Suprapubic skin (tissue), 4 donors: ENCODE measurements at regions not wholly inside any gene's neighbourhood (a gene's known extent, or its start where the extent isn't known, plus 50 kb on each side); places are given as distances from the start of the nearest gene placed in this dataset.

Experiments
- CTCF ChIP-seq, 2 donors: fragments of 200-600 bp in 1 of 2; fragments of 450-650 bp in 1 of 2; sonication (generic) in 1 of 2; IDR thresholded peaks; one replicate each; pipeline ENCODE4 v1.5.1; 2016 to 2019; ENCODE audit warnings: antibody characterized with exemption in 2 of 2, mild to moderate bottlenecking in 1 of 2, moderate library complexity in 1 of 2
- EP300 ChIP-seq: sonication (generic); formaldehyde crosslinking; IDR thresholded peaks from one replicate; pipeline ENCODE4 v1.6.1; 2017; ENCODE audit warnings: antibody characterized with exemption
- POLR2A ChIP-seq, 2 donors: fragments of 450-650 bp; IDR thresholded peaks; one replicate each; pipeline ENCODE4 v1.6.1; 2017; ENCODE audit warnings: antibody characterized with exemption in 2 of 2, mild to moderate bottlenecking in 2 of 2, moderate library complexity in 2 of 2
- POLR2AphosphoS5 ChIP-seq, 3 donors: sonication (generic); formaldehyde crosslinking; IDR thresholded peaks; one replicate each; pipeline ENCODE4 v1.6.1; 2017; ENCODE audit warnings: antibody characterized with exemption in 3 of 3

DNA sequence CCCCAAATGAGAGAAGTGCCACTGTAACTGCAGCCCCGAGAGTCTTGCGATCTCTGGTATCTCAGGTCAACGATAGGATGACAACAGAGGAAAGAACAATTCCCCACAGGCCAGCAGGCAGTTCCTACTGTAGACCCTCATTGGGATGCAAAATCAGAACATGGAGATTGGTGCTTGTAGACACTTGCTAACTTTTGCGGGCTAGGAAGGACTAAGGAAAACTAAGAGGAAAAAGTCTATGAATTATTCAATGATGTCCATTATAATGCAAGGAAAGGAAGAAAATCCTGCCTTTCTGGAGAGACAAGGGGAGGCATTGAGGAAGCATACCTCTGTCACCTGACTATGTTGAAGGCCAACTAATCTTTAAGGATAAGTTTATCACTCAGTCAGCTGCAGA, 51.9 kb upstream of the CWC22 start:
- TF ChIP-seq CTCF (IDR thresholded peaks at IDR 0.05) (no peak), POLR2A (IDR thresholded peaks at IDR 0.05) (no peak), POLR2AphosphoS5 (IDR thresholded peaks at IDR 0.05) (no peak), EP300 (no peak)
